ENCODE measurements at regions not wholly inside any gene's neighbourhood (a gene's known extent, or its start where the extent isn't known, plus 50 kb on each side); places are given as distances from the start of the nearest gene placed in this dataset.
A peak's percentile ranks its signal among the peaks of the same experiment; 100 is the strongest.
"Not testable (repeated sequence)": the region's sequence is repeated elsewhere in the genome, so short reads cannot be mapped to it uniquely, and the experiment has no call there.

DNA sequence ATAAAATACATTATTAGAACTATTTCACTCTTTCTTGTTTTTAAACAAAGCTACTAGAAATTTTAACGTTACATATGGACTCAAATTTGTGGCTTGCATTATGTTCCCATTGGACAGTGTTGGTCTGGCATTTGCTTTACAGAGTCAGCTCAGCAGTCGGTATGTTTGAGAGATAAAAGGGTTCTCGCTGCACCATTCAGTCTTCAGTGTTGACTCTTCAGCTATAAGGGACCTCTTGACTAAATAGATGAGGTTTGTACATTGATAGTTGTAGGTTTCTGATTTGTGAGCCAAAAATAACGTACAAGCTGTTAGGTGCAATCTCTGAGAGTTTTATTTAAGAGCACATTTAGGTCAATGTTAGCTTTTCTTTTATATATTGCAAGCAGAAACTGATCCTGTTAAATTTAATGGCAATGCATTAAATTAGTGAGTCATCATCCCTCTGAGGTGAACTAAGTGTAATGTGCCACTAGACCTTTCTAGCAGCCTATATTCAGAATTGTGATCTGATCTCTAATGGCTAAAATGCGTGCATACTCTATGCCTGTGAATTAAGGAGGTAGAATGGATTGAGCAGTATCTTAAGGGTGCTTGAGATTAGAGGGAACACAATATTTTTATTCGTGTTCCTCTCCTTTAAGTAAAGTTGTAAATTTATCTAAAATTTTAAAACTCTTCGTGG, 485.6 kb upstream of the SYNCRIP start:
- Histone ChIP-seq H3K36me3 (ENCODE audit: control insufficient read depth, insufficient read depth, low read length) (no peaks in the 10 kb centered on the region), H3K9me3 (ENCODE audit: control insufficient read depth, insufficient read depth, low read depth, low read length) (no peaks in the 10 kb centered on the region), H3K9ac (ENCODE audit: low read length) (no peak overlapping the region), H3K4me3 (ENCODE audit: low read depth, low read length) (no peak overlapping the region), H3K27ac (ENCODE audit: low read depth, low read length) (no peak overlapping the region), H3K27me3 (ENCODE audit: control insufficient read depth, insufficient read depth, low read length) (no peaks in the 10 kb centered on the region), H3K4me1 (ENCODE audit: control insufficient read depth, insufficient read depth, low read length) (no peaks in the 10 kb centered on the region)

DNA sequence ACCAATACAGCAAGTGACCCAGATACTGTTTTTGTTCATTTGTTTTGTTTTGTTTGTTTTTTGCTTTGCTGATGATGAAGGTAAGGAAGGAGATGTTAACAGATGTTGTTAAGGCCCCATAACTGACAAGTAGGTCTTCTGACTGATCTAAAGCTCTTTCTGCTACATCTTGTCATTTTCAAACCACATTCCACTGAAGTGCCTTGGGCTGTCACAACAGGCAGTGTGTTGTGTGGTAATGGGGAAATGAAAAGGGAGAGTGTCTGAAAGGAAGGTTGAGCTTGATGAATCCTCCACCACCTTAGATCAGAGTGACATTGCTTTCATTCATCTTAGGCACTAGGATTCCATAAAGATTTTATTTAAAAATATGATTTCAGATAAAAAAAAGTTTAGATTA, 479.4 kb upstream of the SYNCRIP start:
- H3K27ac ChIP-seq (ENCODE audit: low read depth, low read length): no peak overlapping the region
- no peaks in the 10 kb centered on the region for H3K9me3 ChIP-seq (ENCODE audit: control insufficient read depth, insufficient read depth, low read depth, low read length)
- H3K4me3 ChIP-seq (ENCODE audit: low read depth, low read length): no peak overlapping the region
- H3K36me3 ChIP-seq (ENCODE audit: control insufficient read depth, insufficient read depth, low read length): no peaks in the 10 kb centered on the region
- H3K27me3 ChIP-seq (ENCODE audit: control insufficient read depth, insufficient read depth, low read length): no peaks in the 10 kb centered on the region
- no peak overlapping the region for H3K9ac ChIP-seq (ENCODE audit: low read length)
- no peaks in the 10 kb centered on the region for H3K4me1 ChIP-seq (ENCODE audit: control insufficient read depth, insufficient read depth, low read length)

DNA sequence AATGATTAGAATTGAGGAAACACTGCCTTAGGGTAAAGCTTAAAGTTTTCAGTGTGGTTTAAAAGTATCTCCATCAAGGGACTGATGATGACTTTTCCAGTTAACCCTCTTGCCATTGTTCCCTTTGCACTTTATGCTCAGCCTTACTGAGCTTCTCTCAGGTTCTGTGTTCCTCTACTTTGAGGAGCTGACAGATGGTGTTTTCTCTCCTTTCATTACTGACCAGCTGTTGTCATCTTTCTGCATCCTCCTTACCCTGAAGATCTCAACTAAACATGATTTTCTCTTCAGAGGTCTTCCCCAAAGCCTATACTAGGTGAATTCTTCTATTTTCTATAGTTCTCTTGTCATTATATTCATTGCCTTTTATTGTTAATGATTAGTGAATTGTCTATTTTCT, 475.6 kb upstream of the SYNCRIP start:
- Histone ChIP-seq H3K4me1 (ENCODE audit: control insufficient read depth, insufficient read depth, low read length) (no peaks in the 10 kb centered on the region), H3K4me3 (ENCODE audit: low read depth, low read length) (no peak overlapping the region), H3K36me3 (ENCODE audit: control insufficient read depth, insufficient read depth, low read length) (no peaks in the 10 kb centered on the region), H3K27ac (ENCODE audit: low read depth, low read length) (no peak overlapping the region), H3K9me3 (ENCODE audit: control insufficient read depth, insufficient read depth, low read depth, low read length) (no peaks in the 10 kb centered on the region), H3K27me3 (ENCODE audit: control insufficient read depth, insufficient read depth, low read length) (no peaks in the 10 kb centered on the region), H3K9ac (ENCODE audit: low read length) (no peak overlapping the region)

DNA sequence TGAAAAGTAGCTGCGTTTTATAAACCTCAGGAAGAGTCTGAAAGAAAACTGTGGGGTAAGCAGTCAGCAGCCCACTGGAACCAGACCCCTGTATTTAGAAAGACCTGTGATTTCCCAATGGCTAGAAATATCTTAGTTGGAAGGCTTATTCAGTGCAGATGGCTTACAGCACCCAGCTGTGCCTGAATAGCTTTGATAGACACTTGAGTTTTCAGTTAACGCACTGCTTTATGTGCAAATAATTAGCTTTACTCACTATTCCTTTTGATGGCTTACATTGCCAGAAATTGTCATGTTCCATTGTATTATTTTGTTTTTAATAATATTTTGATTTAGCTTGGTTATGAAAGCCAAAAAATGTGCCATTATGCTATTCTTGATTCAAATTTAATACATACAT, 465.3 kb upstream of the SYNCRIP start:
- Histone ChIP-seq H3K4me3 (ENCODE audit: low read depth, low read length) (no peak overlapping the region), H3K36me3 (ENCODE audit: control insufficient read depth, insufficient read depth, low read length) (no peaks in the 10 kb centered on the region), H3K4me1 (ENCODE audit: control insufficient read depth, insufficient read depth, low read length) (no peaks in the 10 kb centered on the region), H3K9ac (ENCODE audit: low read length) (no peak overlapping the region), H3K27me3 (ENCODE audit: control insufficient read depth, insufficient read depth, low read length) (no peaks in the 10 kb centered on the region), H3K27ac (ENCODE audit: low read depth, low read length) (no peak overlapping the region), H3K9me3 (ENCODE audit: control insufficient read depth, insufficient read depth, low read depth, low read length) (no peaks in the 10 kb centered on the region)

DNA sequence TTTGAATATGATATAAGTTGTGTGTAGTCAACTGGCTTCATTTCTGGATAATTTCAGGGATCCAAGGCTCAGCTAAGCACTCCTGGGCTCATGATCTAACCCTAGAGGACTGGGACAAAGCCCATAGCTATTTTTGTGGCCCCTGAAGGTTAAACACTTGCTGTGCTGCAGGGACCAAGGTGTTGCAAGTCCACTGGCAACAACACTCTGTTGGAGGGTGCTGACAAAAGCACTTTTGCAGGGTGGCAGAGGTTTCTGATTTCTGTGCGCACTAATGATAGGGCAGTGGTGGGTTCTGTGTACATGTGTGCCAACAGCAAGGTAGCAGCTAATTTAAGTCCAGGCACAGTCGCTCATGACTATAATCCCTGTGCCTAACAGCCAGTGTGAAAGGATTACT, 445.3 kb upstream of the SYNCRIP start:
- Histone ChIP-seq H3K27ac (ENCODE audit: low read depth, low read length) (no peak overlapping the region), H3K27me3 (ENCODE audit: control insufficient read depth, insufficient read depth, low read length) (no peaks in the 10 kb centered on the region), H3K4me1 (ENCODE audit: control insufficient read depth, insufficient read depth, low read length) (no peaks in the 10 kb centered on the region), H3K4me3 (ENCODE audit: low read depth, low read length) (no peak overlapping the region), H3K9me3 (ENCODE audit: control insufficient read depth, insufficient read depth, low read depth, low read length) (no peaks in the 10 kb centered on the region; the same call in 1 of the 2 replicates), H3K36me3 (ENCODE audit: control insufficient read depth, insufficient read depth, low read length) (no peaks in the 10 kb centered on the region), H3K9ac (ENCODE audit: low read length) (no peak overlapping the region)

DNA sequence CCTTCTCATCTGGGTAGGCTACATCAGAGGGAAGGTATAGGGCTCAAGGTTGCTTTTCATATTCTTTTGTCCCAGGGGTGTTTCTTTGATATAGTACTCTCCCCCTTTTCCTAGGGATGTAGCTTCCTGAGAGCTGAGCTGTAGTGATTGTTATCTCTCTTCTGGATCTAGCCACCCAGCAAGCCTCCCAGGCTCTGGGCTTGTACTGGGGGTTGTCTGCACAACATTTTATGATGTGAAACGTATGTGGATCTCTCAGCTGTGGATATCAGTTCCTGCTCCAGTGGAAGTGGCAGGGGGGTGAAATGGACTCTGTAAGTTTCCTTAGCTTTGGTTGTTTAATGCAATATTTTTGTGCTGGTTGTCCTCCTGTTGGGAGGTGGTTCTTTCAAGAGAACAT, 437.3 kb upstream of the SYNCRIP start:
- no peaks in the 10 kb centered on the region for H3K9me3 ChIP-seq (ENCODE audit: control insufficient read depth, insufficient read depth, low read depth, low read length)
- no peak overlapping the region for H3K4me3 ChIP-seq (ENCODE audit: low read depth, low read length)
- H3K4me1 ChIP-seq (ENCODE audit: control insufficient read depth, insufficient read depth, low read length): no peaks in the 10 kb centered on the region
- H3K9ac ChIP-seq (ENCODE audit: low read length): no peak overlapping the region
- no peak overlapping the region for H3K27ac ChIP-seq (ENCODE audit: low read depth, low read length)
- no peaks in the 10 kb centered on the region for H3K27me3 ChIP-seq (ENCODE audit: control insufficient read depth, insufficient read depth, low read length)
- no peaks in the 10 kb centered on the region for H3K36me3 ChIP-seq (ENCODE audit: control insufficient read depth, insufficient read depth, low read length)

DNA sequence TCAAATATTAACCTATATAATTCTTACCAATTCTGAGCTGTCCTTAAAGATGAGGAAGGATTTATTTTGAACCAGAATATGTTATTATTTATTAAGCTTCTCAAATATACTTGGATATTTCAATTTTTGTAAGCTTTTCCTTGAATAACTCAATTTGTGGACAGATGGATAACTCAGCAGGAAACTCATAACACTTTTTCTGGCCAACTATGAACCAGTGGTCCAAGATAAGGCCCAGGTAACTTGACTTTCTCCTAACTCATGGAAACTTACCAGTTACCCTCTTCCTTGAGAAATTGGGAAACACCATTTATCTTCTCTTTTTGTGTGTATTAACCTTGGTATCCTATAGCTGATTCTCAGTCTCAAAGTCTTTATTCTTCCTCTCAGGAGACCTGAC, 427.5 kb upstream of the SYNCRIP start:
- H3K4me3 ChIP-seq (ENCODE audit: low read depth, low read length): no peak overlapping the region
- H3K9ac ChIP-seq (ENCODE audit: low read length): no peak overlapping the region
- no peaks in the 10 kb centered on the region for H3K27me3 ChIP-seq (ENCODE audit: control insufficient read depth, insufficient read depth, low read length)
- no peaks in the 10 kb centered on the region; the same call in 1 of the 2 replicates for H3K4me1 ChIP-seq (ENCODE audit: control insufficient read depth, insufficient read depth, low read length)
- H3K27ac ChIP-seq (ENCODE audit: low read depth, low read length): no peak overlapping the region
- H3K36me3 ChIP-seq (ENCODE audit: control insufficient read depth, insufficient read depth, low read length): no peaks in the 10 kb centered on the region
- H3K9me3 ChIP-seq (ENCODE audit: control insufficient read depth, insufficient read depth, low read depth, low read length): no peaks in the 10 kb centered on the region

DNA sequence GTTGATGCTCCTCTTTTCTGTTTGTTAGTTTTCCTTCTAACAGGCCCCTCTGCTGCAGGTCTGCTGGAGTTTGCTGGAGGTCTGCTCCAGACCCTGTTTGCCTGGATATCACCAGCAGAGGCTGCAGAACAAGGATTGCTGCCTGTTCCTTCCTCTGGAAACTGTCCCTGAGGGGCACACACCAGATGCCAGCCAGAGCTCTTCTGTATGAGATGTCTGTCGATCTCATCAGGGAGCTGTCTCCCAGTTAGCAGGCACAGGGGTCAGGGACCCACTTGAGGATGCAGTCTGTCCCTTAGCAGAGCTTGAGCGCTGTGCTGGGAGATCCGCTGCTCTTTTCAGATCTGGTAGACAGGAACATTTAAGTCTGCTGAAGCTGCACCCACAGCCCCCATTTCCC, 422.3 kb upstream of the SYNCRIP start:
- H3K36me3 ChIP-seq (ENCODE audit: control insufficient read depth, insufficient read depth, low read length); H3K9me3 ChIP-seq (ENCODE audit: control insufficient read depth, insufficient read depth, low read depth, low read length); H3K4me3 ChIP-seq (ENCODE audit: low read depth, low read length); H3K27me3 ChIP-seq (ENCODE audit: control insufficient read depth, insufficient read depth, low read length); H3K9ac ChIP-seq (ENCODE audit: low read length); H3K27ac ChIP-seq (ENCODE audit: low read depth, low read length); H3K4me1 ChIP-seq (ENCODE audit: control insufficient read depth, insufficient read depth, low read length): not testable (repeated sequence)

DNA sequence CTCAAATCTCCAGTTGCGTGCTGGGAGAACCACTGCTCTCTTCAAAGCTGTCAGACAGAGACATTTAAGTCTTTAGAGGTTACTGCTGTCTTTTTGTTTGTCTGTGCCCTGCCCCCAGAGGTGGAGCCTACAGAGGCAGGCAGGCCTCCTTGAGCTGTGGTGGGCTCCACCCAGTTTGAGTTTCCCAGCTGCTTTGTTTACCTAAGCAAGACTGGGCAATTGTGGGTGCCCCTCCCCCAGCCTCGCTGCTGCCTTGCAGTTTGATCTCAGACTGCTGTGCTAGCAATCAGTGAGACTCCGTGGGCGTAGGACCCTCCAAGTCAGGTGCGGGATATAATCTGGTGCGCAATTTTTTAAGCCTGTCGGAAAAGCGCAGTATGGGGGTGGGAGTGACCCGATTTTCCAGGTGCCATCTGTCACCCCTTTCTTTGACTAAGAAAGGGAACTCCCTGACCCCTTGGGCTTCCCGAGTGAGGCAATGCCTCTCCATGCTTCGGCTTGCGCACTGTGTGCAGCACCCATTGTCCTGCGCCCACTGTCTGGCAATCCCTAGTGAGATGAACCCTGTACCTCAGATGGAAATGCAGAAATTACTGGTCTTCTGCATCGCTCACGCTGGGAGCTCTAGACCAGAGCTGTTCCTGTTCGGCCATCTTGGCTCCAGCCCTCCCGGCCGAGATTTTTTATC, 414.8 kb upstream of the SYNCRIP start:
- Histone ChIP-seq H3K9ac (ENCODE audit: low read length) (peak overlapping the region; percentile 71), H3K4me3 (ENCODE audit: low read depth, low read length) (peak overlapping the region; percentile 70)
- not testable (repeated sequence) for H3K9me3 ChIP-seq (ENCODE audit: control insufficient read depth, insufficient read depth, low read depth, low read length); H3K4me1 ChIP-seq (ENCODE audit: control insufficient read depth, insufficient read depth, low read length); H3K27ac ChIP-seq (ENCODE audit: low read depth, low read length); H3K27me3 ChIP-seq (ENCODE audit: control insufficient read depth, insufficient read depth, low read length); H3K36me3 ChIP-seq (ENCODE audit: control insufficient read depth, insufficient read depth, low read length)

DNA sequence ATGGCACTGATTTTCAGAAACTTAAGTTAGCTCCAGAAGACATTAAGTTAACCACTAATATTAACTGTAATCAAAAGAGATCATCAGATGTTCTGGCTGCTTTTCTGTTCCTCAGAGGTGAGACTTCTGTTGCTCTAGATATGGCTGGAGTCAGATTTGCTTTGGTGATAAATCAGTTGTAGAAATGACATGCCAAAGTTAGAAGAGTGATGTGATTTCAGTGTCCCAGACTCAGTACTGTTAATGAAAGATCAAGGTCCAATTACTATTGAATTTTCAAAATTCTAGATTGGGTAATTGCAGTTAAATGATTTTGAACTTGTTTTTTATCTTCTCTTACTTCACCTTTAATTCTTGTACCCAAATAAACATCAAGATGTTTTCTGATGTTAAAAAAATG, 402.4 kb upstream of the SYNCRIP start:
- Histone ChIP-seq H3K4me1 (ENCODE audit: control insufficient read depth, insufficient read depth, low read length) (no peaks in the 10 kb centered on the region), H3K9ac (ENCODE audit: low read length) (no peak overlapping the region), H3K27me3 (ENCODE audit: control insufficient read depth, insufficient read depth, low read length) (no peaks in the 10 kb centered on the region), H3K36me3 (ENCODE audit: control insufficient read depth, insufficient read depth, low read length) (no peaks in the 10 kb centered on the region), H3K9me3 (ENCODE audit: control insufficient read depth, insufficient read depth, low read depth, low read length) (no peaks in the 10 kb centered on the region), H3K4me3 (ENCODE audit: low read depth, low read length) (no peak overlapping the region), H3K27ac (ENCODE audit: low read depth, low read length) (no peak overlapping the region)

DNA sequence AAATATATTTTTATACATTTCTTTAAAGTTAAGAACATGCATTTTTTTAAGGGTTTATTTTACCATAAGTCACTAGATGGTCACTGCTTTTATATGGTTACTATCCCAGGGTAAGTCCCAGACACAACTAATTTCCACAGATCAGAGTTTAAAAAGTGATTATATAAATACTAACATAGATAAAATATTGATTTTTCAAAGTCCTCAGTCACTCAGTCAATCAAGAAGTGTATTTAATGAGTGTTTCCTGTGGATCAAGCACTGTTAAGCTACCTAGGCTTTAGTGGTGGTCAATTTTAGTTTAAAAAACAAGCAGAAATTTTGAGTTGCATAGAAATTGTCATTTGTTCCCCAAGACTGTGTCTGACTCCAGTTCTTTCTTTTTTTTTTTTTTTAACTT, 399.5 kb upstream of the SYNCRIP start:
- Histone ChIP-seq H3K4me3 (ENCODE audit: low read depth, low read length) (no peak overlapping the region), H3K9me3 (ENCODE audit: control insufficient read depth, insufficient read depth, low read depth, low read length) (no peaks in the 10 kb centered on the region), H3K9ac (ENCODE audit: low read length) (no peak overlapping the region), H3K27me3 (ENCODE audit: control insufficient read depth, insufficient read depth, low read length) (no peaks in the 10 kb centered on the region), H3K4me1 (ENCODE audit: control insufficient read depth, insufficient read depth, low read length) (no peaks in the 10 kb centered on the region), H3K27ac (ENCODE audit: low read depth, low read length) (no peak overlapping the region), H3K36me3 (ENCODE audit: control insufficient read depth, insufficient read depth, low read length) (no peaks in the 10 kb centered on the region)

Measured in HUES6 (cell line).